ENCODE measurements at regions not wholly inside any gene's neighbourhood (a gene's known extent, or its start where the extent isn't known, plus 50 kb on each side); places are given as distances from the start of the nearest gene placed in this dataset.

DNA sequence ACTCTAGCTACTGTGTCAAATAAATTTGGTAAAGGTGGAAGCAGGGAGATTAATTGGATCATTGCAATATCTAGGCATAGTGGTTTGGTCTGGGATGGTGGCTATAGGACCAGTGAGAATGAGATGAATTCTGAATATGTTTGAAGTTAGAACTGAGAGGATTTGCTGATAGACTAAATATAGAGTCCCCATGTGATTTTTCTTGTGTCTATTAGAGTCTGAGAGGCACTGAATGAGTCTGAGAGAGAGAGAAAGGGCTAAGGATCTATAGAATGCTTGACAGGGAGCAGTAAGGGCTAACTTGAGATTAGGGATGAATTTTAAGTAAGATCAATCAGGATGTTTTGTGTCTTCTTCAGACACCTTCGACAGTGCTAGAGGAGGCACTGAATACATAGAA, 77.9 kb upstream of the CHL1 start:
- POLR2A ChIA-PET (ENCODE audit: unreplicated experiment): no interaction called here
- in situ Hi-C loops (cut with MboI; ENCODE audit: low sequenced_read_pairs): no loop called here

More for the DNA sequence above, 77.9 kb upstream of the CHL1 start:
- dilution Hi-C loops (cut with HindIII; ENCODE audit: low sequenced_read_pairs, unreplicated experiment) (no loop called here), intact Hi-C loops (cut with micrococcal nuclease) (no loop called here)
- H3K4me2 ChIP-seq (ENCODE audit: low read depth, low read length): no peak overlapping the region
- TF ChIP-seq MAZ (IDR thresholded peaks at IDR 0.05; ENCODE audit: borderline replicate concordance, low read depth, low read length) (no peak), RCOR1 (IDR thresholded peaks at IDR 0.05; ENCODE audit: insufficient replicate concordance, low read length) (no peak), MXI1 (IDR thresholded peaks at IDR 0.05; ENCODE audit: borderline replicate concordance, low read depth, low read length) (no peak), SMC3 (IDR thresholded peaks at IDR 0.05; ENCODE audit: low read depth, low read length) (no peak), MAFK (IDR thresholded peaks at IDR 0.05; ENCODE audit: low read depth, low read length) (no peak), NFE2L2 (IDR thresholded peaks at IDR 0.05; ENCODE audit: low read depth, low read length) (no peak), FOS (IDR thresholded peaks at IDR 0.05; ENCODE audit: low read depth, low read length) (no peak), CEBPB (IDR thresholded peaks at IDR 0.05; ENCODE audit: low read depth, low read length) (no peak), RFX5 (IDR thresholded peaks at IDR 0.05; ENCODE audit: low read depth, low read length) (no peak), USF2 (IDR thresholded peaks at IDR 0.05; ENCODE audit: low read depth, low read length) (no peak), BHLHE40 (IDR thresholded peaks at IDR 0.05; ENCODE audit: low read depth, low read length) (no peak), RAD21 (IDR thresholded peaks at IDR 0.05; ENCODE audit: low read length) (no peak), CTCF (conservative IDR thresholded peaks at IDR 0.05; ENCODE audit: low read depth, low read length) (no peak)
- TF ChIP-seq, protein P1, sequence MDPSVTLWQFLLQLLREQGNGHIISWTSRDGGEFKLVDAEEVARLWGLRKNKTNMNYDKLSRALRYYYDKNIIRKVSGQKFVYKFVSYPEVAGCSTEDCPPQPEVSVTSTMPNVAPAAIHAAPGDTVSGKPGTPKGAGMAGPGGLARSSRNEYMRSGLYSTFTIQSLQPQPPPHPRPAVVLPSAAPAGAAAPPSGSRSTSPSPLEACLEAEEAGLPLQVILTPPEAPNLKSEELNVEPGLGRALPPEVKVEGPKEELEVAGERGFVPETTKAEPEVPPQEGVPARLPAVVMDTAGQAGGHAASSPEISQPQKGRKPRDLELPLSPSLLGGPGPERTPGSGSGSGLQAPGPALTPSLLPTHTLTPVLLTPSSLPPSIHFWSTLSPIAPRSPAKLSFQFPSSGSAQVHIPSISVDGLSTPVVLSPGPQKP (IDR thresholded peaks at IDR 0.05; ENCODE audit: borderline replicate concordance, low read depth, low read length): no peak
- no peaks in the 10 kb centered on the region for H3K79me1 ChIP-seq (ENCODE audit: low read depth in 1 of 2, low read length in 2 of 2)
- H2AFZ ChIP-seq (replicated peaks; ENCODE audit: low read length, poor library complexity): no peak overlapping the region
- ATAC-seq (ENCODE audit: low read depth) (no peak), DNase-seq (no peak)
- no peaks in the 10 kb centered on the region for H3K9me1 ChIP-seq (ENCODE audit: insufficient read depth, low read length)
- no peak overlapping the region for H3K9ac ChIP-seq (ENCODE audit: low read depth, low read length)
- no peak overlapping the region for H3K56ac ChIP-seq (ENCODE audit: extremely low read depth, insufficient read depth, low read length)
- no peaks in the 10 kb centered on the region for H4K20me1 ChIP-seq (ENCODE audit: insufficient read depth, low read length)
- H2BK120ac ChIP-seq (ENCODE audit: low read depth, low read length): no peak overlapping the region
- H3K4me1 ChIP-seq (ENCODE audit: control insufficient read depth, insufficient read depth, low read length): no peaks in the 10 kb centered on the region
- no peak overlapping the region for H4K5ac ChIP-seq (ENCODE audit: low read depth, low read length)
- no peak overlapping the region for H3K18ac ChIP-seq (ENCODE audit: low read depth, low read length)
- WGBS, 2 experiments (ENCODE audit: extremely low coverage in 2 of 2, insufficient read length in 1 of 2): no CpG with 5 or more reads among the region's 1 CpG
- no peak overlapping the region for H3K23ac ChIP-seq (ENCODE audit: low read depth, low read length)
- no peaks in the 10 kb centered on the region for H3K36me3 ChIP-seq (ENCODE audit: control insufficient read depth, insufficient read depth, low read length)
- no peak overlapping the region for H2AK9ac ChIP-seq (replicated peaks; ENCODE audit: low read depth, low read length, poor library complexity)
- no peak overlapping the region for H3K4ac ChIP-seq (ENCODE audit: low read depth, low read length)
- H4K91ac ChIP-seq (ENCODE audit: insufficient read depth, low read depth, low read length): no peak overlapping the region
- H3K27ac ChIP-seq (ENCODE audit: insufficient read depth, low read length): no peak overlapping the region
- CTCF ChIA-PET: no interaction called here
- no peak overlapping the region for H4K8ac ChIP-seq (ENCODE audit: low read depth in 2 of 2, low read length in 2 of 2)
- no peaks in the 10 kb centered on the region for H3K27me3 ChIP-seq (ENCODE audit: control insufficient read depth, insufficient read depth, low read length)
- no peak overlapping the region for H2AK5ac ChIP-seq (ENCODE audit: low read depth, low read length)
- no peak overlapping the region for H3K4me3 ChIP-seq (ENCODE audit: insufficient read depth, low read depth, low read length)
- no peak overlapping the region for H3K14ac ChIP-seq (replicated peaks; ENCODE audit: low read depth, low read length)
- no peak overlapping the region for H2BK5ac ChIP-seq (ENCODE audit: low read depth, low read length, poor library complexity, severe bottlenecking)
- no peak overlapping the region for H2BK20ac ChIP-seq (ENCODE audit: low read depth, low read length)
- no TSS peak for BruUV-seq (replicated peaks)
- H2BK15ac ChIP-seq (ENCODE audit: low read depth, low read length): no peak overlapping the region
- H3K9me3 ChIP-seq (ENCODE audit: control insufficient read depth, insufficient read depth, low read length): no peaks in the 10 kb centered on the region
